AG04449 (cell line): ENCODE measurements at regions not wholly inside any gene's neighbourhood (a gene's known extent, or its start where the extent isn't known, plus 50 kb on each side); places are given as distances from the start of the nearest gene placed in this dataset.
"Not testable (repeated sequence)": the region's sequence is repeated elsewhere in the genome, so short reads cannot be mapped to it uniquely, and the experiment has no call there.

Experiments
- CTCF ChIA-PET: fragments of 350-600 bp; formaldehyde crosslinking; extraction: SDS; loops from one replicate; lab custom pipeline; 2021; ENCODE audit warnings: antibody characterized with exemption; lab: Yijun Ruan, JAX
- POLR2A ChIA-PET: fragments of 400-600, 350-600 bp; formaldehyde crosslinking; extraction: SDS; loops from one replicate; lab custom pipeline; 2020; ENCODE audit warnings: antibody characterized with exemption, inconsistent platforms; lab: Yijun Ruan, JAX
- DNase-seq: peaks from one replicate; pipeline ENCODE4 v3.0.0-alpha.2; 2010; ENCODE audit warnings: low read depth, low spot score
- H3K4me3 ChIP-seq: 2 replicates; pipeline ENCODE4 v1.5.1; 2011; ENCODE audit warnings: low read depth, mild to moderate bottlenecking, control low read depth, low read length
- TF ChIP-seq, protein P1 (sequence below): IDR thresholded peaks from one replicate; pipeline ENCODE4 v1.5.1; 2011; ENCODE audit warnings: mild to moderate bottlenecking, moderate library complexity, low read length, control low read depth, inconsistent platforms; ENCODE audit not compliant: insufficient read depth; ENCODE audit errors: missing control alignments

DNA sequence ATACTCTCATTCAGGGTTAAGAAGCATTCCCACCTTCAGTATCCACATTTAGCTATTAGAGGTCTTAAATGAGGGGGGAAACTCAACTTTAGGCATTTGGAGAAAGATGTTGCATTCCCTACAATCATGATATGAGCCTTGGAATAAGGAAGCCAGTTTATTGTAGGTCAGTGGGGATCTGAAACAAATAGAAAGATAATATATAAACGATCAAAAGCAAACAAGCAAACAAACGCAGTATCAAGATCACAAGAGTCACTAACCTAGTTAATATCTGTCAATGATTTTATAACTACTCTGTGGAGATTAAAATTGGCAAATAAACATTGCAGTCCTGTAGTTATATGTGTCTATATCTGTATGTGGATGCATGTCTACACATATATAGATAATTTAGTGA, 152.4 kb upstream of the LRATD1 start:
- CTCF ChIA-PET = no interaction called here
- POLR2A ChIA-PET = no interaction called here
- no peak for DNase-seq
- TF ChIP-seq, protein P1, sequence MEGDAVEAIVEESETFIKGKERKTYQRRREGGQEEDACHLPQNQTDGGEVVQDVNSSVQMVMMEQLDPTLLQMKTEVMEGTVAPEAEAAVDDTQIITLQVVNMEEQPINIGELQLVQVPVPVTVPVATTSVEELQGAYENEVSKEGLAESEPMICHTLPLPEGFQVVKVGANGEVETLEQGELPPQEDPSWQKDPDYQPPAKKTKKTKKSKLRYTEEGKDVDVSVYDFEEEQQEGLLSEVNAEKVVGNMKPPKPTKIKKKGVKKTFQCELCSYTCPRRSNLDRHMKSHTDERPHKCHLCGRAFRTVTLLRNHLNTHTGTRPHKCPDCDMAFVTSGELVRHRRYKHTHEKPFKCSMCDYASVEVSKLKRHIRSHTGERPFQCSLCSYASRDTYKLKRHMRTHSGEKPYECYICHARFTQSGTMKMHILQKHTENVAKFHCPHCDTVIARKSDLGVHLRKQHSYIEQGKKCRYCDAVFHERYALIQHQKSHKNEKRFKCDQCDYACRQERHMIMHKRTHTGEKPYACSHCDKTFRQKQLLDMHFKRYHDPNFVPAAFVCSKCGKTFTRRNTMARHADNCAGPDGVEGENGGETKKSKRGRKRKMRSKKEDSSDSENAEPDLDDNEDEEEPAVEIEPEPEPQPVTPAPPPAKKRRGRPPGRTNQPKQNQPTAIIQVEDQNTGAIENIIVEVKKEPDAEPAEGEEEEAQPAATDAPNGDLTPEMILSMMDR = no peak
- no peak overlapping the region for H3K4me3 ChIP-seq

DNA sequence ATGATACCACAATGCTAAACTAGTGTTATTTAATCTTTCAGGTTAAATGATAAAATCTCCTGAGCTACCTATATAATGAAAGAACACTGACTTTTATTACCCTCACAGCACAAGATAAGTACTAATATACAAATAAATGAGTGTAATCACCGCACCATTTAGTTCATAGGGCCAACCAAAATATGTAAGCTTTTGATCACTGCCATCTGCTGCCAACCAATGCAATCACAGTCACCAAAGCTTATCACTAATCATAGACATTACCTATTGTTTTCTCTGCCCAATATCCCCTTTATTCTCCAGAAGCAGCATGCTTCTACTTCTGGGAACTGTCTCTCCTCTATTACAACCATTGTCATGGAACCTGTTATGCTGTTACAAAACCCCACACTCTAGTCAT, 151.6 kb upstream of the LRATD1 start:
- ChIA-PET POLR2A (no interaction called here), CTCF (no interaction called here)
- no peak overlapping the region for H3K4me3 ChIP-seq
- TF ChIP-seq, protein P1 = no peak
- DNase-seq = no peak

DNA sequence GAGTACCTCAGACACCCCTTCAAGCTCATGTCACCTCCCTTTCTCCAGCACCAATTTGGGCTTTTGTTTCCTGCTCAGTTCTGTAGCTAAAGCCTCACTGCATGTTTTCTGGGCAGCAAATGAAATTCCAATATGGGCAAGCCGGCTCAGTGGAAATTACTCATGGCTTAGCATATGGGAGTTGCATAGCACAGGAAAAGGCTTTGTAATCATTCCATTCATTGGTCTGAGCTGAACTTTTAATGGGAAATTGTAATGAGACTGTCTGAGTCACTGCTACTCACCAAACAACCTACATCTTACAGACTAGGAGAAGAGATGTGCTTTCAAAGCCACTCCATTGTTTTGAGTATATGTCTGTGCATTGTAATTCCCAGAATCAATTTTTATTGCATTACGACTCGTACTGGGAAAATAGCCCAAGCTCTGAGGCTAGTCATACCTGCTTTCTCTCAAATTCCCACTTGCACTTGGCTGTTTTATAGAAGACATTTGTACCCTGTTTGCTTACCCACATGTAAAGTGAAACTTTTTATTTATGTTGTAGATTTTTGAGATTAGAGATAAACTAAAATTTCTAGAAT, 139.5 kb upstream of the LRATD1 start:
- POLR2A ChIA-PET = interaction anchor here (0.6 to 0.7 kb wide), 2 partner anchors 22 to 909 kb away, joined by 3 read pairs; no protein-coding TSS in a partner anchor
- DNase-seq = peak; percentile 67
- H3K4me3 ChIP-seq = peak overlapping the region; percentile 20
- TF ChIP-seq, protein P1 = no peak
- CTCF ChIA-PET = no interaction called here

DNA sequence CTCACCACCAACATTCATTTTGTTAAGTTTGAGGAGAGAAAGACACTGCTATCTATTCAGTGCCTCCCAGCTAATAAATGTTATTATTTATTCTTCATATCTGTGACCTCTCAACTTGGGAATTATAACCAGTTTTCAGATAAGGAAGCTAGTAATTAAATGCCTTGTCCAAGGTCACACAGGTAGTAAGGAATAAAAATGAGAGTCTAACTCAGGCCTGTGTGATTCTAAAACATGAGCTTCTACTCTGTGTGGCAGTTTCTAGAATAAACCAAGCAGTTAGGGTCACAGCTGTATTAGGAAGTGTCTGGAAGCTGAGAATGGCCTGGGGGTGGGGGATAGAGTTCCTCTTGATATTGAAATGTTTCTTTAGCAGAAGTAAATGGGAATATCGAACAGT, 137.8 kb upstream of the LRATD1 start:
- no peak for DNase-seq
- ChIA-PET POLR2A (no interaction called here), CTCF (no interaction called here)
- H3K4me3 ChIP-seq = no peak overlapping the region
- TF ChIP-seq, protein P1 = no peak

DNA sequence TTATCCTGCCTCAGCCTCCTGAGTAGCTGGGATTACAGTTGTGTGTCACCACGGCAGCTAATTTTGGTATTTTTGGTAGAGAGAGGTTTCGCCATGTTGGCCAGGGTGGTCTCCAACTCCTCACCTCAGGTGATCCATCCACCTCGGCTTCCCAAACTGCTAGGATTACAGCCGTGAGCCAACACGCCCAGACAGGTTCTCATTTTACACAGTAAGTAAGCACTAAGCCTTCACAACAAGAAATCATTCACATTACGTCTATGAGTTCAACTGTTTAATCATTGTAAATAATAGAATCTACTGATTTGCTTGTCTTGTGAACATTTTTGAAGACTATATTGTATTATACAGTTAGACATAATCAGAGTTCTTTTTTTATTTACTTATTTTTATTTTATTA, 131.5 kb upstream of the LRATD1 start:
- H3K4me3 ChIP-seq = no peak overlapping the region
- ChIA-PET CTCF (no interaction called here), POLR2A (no interaction called here)
- TF ChIP-seq, protein P1 = no peak
- DNase-seq = no peak

DNA sequence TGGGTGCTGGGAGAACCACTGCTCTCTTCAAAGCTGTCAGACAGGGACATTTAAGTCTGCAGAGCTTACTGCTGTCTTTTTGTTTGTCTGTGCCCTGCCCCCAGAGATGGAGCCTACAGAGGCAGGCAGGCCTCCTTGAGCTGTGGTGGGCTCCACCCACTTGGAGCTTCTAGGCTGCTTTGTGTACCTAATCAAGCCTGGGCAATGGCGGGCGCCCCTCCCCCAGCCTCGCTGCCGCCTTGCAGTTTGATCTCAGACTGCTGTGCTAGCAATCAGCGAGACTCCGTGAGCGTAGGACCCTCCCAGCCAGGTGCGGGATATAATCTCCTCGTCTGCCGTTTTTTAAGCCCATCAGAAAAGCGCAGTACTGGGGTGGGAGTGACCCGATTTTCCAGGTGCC, 125.6 kb upstream of the LRATD1 start:
- POLR2A ChIA-PET, DNase-seq, CTCF ChIA-PET: not testable (repeated sequence)

DNA sequence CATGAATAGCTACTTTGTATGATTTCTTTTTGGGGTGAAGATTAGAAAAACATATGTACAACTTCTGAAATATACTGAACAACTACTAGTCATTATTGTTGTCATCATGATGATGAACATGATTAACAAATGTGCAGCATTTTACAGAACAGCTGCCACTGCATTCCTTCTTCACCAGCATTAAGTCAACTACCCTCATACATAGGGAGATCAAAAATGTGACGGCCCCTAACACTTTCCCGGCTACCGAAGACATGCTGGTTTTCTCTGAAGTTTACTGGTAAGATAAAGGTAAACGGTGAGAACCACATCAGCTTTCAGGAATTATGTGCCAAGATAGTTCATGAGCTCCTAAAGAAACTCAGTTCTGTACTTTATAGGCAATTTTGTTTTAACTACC, 121.0 kb upstream of the LRATD1 start:
- ChIA-PET POLR2A (no interaction called here), CTCF (no interaction called here)
- no peak for DNase-seq

More for the DNA sequence above, 125.6 kb upstream of the LRATD1 start:
- not testable (repeated sequence) for H3K4me3 ChIP-seq

More for the DNA sequence above, 121.0 kb upstream of the LRATD1 start:
- TF ChIP-seq, protein P1 = no peak
- H3K4me3 ChIP-seq = no peak overlapping the region
